ENCODE measurements at regions not wholly inside any gene's neighbourhood (a gene's known extent, or its start where the extent isn't known, plus 50 kb on each side); places are given as distances from the start of the nearest gene placed in this dataset.
"Not testable (repeated sequence)": the region's sequence is repeated elsewhere in the genome, so short reads cannot be mapped to it uniquely, and the experiment has no call there.

- no peak for DNase-seq (ENCODE audit: low read depth)
Measured at GRCh38 chr12:31906557-31907301, 52.5 kb upstream of the RESF1 start.

GRCh38 chr12:31903025-31903424 lies 56.2 kb upstream of the RESF1 start:
- DNase-seq (ENCODE audit: low read depth): no peak

GRCh38 chr12:31900271-31900670 lies 58.9 kb upstream of the RESF1 start:
- no peak for DNase-seq (ENCODE audit: low read depth)

- no peak for DNase-seq (ENCODE audit: low read depth)
Measured at GRCh38 chr12:31899109-31899508, 60.1 kb upstream of the RESF1 start.

- no peak for DNase-seq (ENCODE audit: low read depth)
Measured at GRCh38 chr12:31897781-31898503, 61.3 kb upstream of the RESF1 start.

- not testable (repeated sequence) for DNase-seq (ENCODE audit: low read depth)
Measured at GRCh38 chr12:31897092-31897491, 62.1 kb upstream of the RESF1 start.

GRCh38 chr12:31896514-31897039 lies 62.6 kb upstream of the RESF1 start:
- DNase-seq (ENCODE audit: low read depth): peak; percentile 59

- DNase-seq (ENCODE audit: low read depth): no peak
Measured at GRCh38 chr12:31895449-31896150, 63.6 kb upstream of the RESF1 start.

GRCh38 chr12:31890295-31891285 lies 68.6 kb upstream of the RESF1 start:
- no peak for DNase-seq (ENCODE audit: low read depth)

- DNase-seq (ENCODE audit: low read depth): no peak
Measured at GRCh38 chr12:31887109-31887811, 72.0 kb upstream of the RESF1 start.

- not testable (repeated sequence) for DNase-seq (ENCODE audit: low read depth)
Measured at GRCh38 chr12:31882682-31883081, 76.5 kb upstream of the RESF1 start.

GRCh38 chr12:31880340-31880739 lies 78.9 kb upstream of the RESF1 start:
- no peak for DNase-seq (ENCODE audit: low read depth)

GRCh38 chr12:31877884-31878283 lies 81.3 kb upstream of the RESF1 start:
- DNase-seq (ENCODE audit: low read depth): no peak

GRCh38 chr12:31876568-31877424 lies 82.4 kb upstream of the RESF1 start:
- DNase-seq (ENCODE audit: low read depth): no peak

- DNase-seq (ENCODE audit: low read depth): no peak
Measured at GRCh38 chr12:31875609-31875964, 83.6 kb upstream of the RESF1 start.

- peak; percentile 38 for DNase-seq (ENCODE audit: low read depth)
Measured at GRCh38 chr12:31874961-31875608, 84.1 kb upstream of the RESF1 start.

GRCh38 chr12:31872831-31873604 lies 86.2 kb upstream of the RESF1 start:
- no peak for DNase-seq (ENCODE audit: low read depth)

- DNase-seq (ENCODE audit: low read depth): no peak
Measured at GRCh38 chr12:31869972-31870371, 89.2 kb upstream of the RESF1 start.

GRCh38 chr12:31868965-31869364 lies 90.2 kb upstream of the RESF1 start:
- DNase-seq (ENCODE audit: low read depth): no peak

Data from activated T-helper 1 cell treated with Interleukin-2 at 50 U/mL for 16 hours (primary cell).